Stimulated activated CD8-positive, alpha-beta memory T cell treated with anti-CD3 and anti-CD28 coated beads, Interleukin-12 subunit alpha, Interleukin-12 subunit beta, amount 100 ng/mL, for 24 hours (primary cell): ENCODE measurements at regions not wholly inside any gene's neighbourhood (a gene's known extent, or its start where the extent isn't known, plus 50 kb on each side); places are given as distances from the start of the nearest gene placed in this dataset.

ENCODE experiments used
- DNase-seq: peaks from one replicate; pipeline ENCODE4 v3.0.0-alpha.2; 2020; ENCODE audit errors: extremely low read depth

DNA sequence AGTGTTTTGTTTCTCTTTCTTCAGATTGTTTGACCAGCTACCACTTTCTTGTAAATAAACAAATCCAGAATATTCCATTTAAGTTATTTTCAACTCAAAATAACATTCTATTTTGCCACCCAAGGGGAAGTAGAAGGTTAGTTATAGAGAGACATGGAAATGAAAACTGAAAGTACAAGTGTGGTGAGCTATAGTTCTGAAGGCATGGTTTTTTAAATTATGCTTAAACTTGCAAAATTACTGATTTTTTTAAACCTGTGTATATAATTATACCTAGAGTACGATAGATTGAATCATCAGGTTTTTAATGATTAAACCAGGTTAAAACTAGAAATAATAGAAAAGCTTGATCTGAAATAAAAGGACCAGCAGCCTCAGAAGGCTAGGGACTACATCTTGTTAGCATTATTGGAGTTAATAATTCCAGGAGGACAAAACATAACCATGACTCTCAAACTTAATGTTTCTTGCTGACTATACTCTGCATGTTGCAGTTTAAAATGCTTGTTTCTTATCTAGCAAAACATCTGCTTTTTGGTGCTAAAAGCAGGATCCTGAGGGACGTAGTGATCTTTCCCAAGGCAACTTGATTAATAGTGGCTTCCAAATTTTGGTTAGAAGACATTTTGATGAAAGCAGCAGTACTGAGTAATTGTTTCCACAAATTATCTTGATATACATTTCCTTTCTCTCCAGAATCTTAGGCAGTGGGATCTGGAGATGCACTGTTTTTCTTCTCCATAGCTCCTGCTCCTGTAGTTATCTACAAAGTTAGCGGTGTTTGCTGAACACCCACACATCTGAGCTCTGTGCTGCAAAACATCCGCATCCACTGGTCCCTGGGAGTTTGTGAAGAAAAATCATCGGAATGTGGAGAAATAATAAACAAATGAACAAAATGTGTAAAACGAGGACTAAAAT is 327.2 kb upstream of the PKDCC start:
- no peak for DNase-seq

DNA sequence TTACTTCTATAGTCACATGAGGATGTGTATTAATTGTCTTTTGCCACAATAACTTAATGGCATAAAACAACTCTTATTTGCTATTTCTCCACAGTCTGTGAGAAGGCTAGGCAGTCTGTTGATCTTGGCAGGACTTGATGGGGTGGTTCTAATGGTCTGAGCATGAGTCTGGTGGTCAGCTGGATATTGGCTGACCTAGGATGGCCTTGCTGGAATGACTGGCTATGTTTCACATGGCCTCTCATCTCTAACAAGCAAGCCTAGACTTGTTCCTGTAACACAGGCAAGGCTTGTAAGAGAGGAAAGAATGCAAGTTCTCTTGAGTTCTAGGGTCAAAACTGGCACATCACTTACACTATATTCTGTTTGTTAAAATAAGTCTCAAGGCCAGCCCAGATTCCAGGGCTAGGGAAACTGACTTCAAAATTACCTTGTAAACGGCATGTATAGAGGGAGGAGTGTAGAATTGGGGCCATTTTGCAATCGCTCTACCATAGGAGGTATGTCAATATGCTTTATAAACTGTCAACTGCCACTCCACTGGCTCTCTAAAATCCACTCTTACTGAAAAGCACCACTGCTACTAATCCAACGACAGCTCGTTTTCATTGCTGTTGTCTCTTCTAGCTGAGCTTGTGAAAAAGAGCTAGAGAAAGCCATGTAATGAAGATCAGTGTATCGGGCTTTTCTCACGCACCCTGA is 325.0 kb upstream of the PKDCC start:
- no peak for DNase-seq

GRCh38 chr2:41723526-41723925 is 324.3 kb upstream of the PKDCC start:
- no peak for DNase-seq

DNA sequence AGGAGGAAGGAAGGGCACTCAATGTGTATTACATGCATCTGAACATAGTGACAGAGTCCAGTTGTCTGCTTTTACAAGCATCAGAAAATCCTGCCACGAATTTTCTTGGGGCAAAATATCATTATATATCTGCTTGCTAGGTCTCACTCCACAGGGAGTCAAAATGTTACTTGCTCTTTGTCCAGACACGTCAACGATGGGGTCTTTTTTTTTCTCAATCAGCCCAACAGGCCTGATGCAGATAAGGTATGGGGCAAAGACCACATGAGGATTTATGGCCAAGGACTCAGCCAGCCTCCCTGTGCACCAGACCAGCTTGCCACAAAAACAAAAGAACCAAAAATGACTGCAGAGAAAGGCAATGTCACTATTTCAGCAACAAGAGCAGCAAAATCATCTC is 323.4 kb upstream of the PKDCC start:
- no peak for DNase-seq

- no peak for DNase-seq
Measured at GRCh38 chr2:41725901-41726300, 321.9 kb upstream of the PKDCC start.

GRCh38 chr2:41726364-41726763 is 321.5 kb upstream of the PKDCC start:
- DNase-seq: no peak

DNA sequence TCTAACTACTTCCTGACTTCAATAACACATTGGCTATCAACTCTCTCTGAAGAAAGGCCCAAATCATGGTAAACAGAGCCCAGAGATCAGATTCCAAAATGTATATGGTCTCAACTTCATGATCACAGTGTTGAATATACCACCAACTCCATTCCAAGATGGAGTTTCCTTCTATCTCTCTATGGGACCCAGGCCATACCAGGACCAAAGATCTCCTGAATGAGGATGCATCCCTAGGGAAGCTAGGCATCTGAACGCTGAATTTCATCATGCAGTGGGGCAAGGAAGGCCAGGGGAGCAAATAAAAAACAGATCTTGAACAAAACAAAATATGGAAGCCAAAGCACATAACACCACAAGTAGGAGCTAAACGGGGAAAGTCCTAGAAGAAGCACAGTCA is 320.7 kb upstream of the PKDCC start:
- no peak for DNase-seq

- no peak for DNase-seq
Measured at GRCh38 chr2:41727711-41728110, 320.1 kb upstream of the PKDCC start.

DNA sequence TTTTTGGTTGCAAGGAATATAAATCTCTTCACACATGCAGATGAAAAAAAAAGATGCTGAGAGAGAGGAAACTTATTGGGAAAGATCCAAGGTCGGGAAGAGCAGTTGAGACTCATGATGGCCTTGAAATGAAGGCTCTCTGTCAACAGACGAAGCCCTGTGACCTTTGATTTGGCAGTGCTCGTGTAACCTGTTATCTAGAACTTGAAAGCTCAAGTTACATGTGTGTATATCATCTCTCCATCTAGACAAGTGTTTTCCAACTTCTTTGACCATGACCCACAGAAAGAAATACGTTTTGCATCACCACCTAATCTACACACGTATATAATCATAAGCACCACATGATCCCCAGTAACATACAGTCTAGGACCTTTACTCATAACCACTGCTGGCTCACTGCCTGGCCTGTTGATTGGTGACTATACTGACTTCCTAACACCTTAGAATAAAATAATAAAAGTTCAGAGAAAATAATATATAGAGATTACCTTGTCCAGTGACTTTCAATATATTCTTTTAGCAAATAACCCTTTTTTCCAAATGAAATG is 319.0 kb upstream of the PKDCC start:
- no peak for DNase-seq

DNA sequence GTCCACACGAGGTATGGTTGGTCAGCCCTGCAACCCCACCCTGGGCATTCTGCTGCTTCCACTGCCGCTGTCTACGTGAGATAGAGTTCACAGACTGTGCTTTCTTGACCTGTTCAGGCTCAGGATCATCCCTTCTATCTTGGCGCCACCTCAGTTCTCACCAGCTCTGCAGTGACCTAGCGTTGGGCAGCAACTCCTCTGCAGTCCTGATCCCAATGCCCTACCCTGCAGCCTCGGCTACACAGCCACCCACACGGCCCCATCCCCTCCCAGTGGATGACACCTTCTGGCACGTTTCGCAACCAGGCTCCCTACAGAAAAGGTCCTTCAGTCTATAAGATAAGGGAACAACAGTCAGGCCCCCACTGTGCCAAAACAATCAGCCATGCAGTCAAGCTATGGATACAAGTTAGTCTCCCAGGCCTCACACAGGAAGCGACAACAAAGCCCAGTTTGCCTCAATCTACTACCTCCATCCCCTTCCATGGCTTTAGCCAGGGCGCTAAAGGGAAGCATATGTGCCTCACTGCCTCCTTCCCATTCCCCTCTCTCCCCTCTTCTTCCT is 317.9 kb upstream of the PKDCC start:
- no peak for DNase-seq

DNA sequence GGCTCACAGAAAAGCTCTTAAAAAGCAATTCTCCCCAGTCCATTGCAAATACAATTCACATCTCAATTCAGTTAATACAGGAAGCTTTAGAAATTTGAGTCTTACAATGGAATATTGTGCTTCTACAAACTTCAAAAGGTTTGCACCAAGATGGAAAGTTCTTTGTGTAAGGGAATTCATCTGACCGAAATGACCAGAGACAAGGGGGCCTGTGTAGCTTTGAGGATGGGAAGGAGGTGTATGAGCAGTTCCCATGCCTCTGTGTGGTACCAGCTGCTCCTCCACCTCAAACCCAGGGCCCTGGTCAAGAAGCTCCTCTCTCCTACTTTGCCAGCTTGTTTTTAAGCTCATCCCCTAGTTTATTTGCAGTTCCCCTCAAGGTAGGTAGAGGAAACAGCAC is 312.8 kb upstream of the PKDCC start:
- DNase-seq: no peak

DNA sequence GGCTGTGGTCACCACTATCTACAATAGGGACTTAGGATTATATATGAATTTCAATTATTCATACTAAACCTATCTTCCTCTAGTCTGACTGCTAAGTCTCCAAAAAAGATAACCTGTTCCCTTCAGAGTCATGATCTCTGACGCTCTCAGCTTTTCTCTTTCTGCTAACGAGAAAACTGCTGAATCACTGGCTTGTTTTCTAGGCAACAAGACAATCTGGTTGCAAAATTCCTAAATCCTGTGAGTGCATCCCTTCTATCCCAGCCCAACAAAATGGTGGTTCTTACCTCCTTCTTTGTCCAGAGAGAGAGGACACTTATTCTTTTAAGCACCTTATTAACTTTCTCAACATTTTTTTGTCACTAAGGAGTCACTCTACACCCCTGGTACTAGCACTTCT is 312.3 kb upstream of the PKDCC start:
- no peak for DNase-seq

- DNase-seq: no peak
Measured at GRCh38 chr2:41736105-41736567, 311.7 kb upstream of the PKDCC start.

GRCh38 chr2:41736586-41736985 is 311.2 kb upstream of the PKDCC start:
- DNase-seq: no peak

- no peak for DNase-seq
Measured at GRCh38 chr2:41737888-41738287, 309.9 kb upstream of the PKDCC start.

GRCh38 chr2:41741951-41742595 is 305.7 kb upstream of the PKDCC start:
- DNase-seq: no peak

DNA sequence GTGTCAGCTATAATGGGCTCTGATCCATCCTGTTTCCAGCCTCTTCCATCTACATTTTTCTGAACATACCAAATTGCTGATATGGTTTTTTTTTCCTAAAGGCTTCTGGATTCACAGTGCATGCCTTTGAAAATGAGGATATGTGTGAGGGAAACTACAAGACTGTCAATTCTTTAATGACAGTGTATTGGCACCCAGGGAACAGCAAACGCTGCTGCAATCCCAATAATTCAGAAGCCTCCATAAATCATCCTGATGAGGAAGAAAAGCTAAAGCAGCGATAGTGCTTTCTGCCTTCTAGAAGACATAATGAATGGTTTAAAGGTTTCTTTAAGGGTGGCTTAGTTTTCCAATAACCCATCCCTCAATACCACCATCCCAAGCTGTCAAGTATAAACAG is 304.5 kb upstream of the PKDCC start:
- no peak for DNase-seq

DNA sequence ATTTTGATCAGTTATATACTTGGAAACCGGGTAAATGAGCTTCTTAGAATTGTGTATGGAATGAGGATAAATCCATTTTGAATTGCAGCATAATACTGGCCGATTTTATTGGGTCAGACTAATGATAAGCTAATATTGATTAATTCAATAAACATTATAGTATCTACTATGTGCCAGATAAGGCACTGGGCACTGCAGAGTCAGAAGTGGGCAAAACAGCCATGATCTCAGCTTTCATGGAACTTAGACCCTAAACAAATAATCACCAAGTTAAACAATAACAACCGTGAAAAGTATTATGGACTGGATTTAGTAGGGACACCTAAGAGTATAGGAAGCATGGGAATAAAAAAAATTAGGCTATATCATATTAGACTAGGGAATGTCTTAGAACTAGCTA is 297.0 kb upstream of the PKDCC start:
- no peak for DNase-seq

DNA sequence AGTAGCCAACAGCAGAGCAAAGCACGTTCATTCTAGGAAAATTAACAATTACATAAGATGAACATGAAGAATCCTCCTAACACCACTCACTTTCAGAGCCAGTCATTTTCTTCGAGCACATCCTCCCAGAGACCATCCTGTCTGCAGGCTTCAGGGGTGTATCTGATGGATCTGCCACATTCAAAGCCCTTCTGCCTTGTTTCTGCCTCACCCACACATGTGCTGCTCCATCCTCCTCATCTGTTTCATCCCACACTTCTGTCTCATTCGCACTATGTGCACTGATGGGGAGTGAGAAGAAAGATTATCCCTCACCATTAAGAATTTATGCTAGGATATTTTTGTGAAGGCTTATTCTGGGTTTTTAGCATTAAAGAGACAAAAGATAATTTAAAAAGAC is 287.9 kb upstream of the PKDCC start:
- no peak for DNase-seq

DNA sequence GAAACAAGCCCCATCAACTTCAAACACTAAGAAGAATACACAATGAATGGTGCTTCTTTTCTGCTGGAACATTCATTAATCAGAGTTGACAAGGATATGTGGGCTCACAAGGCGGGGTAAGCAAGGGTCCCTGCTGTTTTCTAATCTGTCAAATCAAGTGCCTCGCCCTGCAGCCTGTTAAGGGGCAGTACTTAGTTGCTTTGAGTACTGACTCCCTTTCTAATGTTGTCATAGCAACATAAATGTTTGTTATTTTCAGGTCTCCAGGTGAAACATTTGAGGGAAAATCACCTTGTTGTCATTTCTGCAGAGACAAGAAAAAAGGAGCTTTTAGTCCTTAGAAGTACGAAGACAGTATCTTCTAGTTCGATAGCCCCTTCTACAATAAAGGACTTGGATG is 284.7 kb upstream of the PKDCC start:
- DNase-seq: no peak

DNA sequence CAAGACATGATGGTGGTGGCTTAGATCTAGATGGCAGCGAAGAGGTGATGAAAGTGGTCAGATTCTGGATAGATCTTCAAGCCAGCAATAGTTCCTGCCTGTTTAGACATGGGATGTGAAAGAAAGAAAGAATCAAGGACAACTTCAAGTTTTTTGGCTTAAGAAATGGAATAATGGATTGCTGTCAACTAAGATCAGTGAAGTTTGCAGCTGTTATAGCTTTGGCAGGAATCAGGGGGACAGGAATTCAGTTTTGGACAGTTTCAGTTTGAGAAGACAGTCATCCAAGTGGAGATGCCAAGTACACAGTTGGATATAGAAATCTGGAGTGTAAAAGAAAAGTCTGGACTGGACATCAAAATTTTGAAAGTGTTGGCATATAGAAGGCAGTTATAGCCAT is 283.7 kb upstream of the PKDCC start:
- no peak for DNase-seq

GRCh38 chr2:41764919-41765318 is 282.9 kb upstream of the PKDCC start:
- DNase-seq: no peak
